HG03378 (cell line): ENCODE measurements at regions not wholly inside any gene's neighbourhood (a gene's known extent, or its start where the extent isn't known, plus 50 kb on each side); places are given as distances from the start of the nearest gene placed in this dataset.
"Not testable (repeated sequence)": the region's sequence is repeated elsewhere in the genome, so short reads cannot be mapped to it uniquely, and the experiment has no call there.

Source experiments
- ATAC-seq: cut with Tn5 transposase; IDR thresholded peaks from one replicate; pipeline ENCODE4 v1.9.1; 2021; ENCODE audit warnings: mild to moderate bottlenecking, moderate library complexity; ENCODE audit not compliant: unreplicated experiment

DNA sequence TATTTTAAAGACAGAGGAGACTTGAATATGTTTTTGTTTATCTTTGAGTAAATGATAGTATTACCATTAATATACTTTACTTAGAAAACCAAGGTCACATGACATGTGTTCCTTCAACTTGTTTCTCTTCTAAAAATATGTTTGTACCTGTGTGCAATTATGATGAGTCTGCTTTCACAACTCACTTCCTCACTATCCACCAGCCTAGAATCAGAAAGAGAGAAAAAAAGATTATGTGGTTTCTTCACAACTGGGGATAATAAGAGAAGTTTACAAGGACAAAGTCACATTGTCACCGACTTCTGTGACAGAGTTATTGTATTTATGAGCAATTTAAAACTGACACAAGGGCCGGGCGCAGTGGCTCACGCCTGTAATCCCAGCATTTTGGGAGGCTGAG is 1112.1 kb downstream of the RPA4 start:
- no peak for ATAC-seq

DNA sequence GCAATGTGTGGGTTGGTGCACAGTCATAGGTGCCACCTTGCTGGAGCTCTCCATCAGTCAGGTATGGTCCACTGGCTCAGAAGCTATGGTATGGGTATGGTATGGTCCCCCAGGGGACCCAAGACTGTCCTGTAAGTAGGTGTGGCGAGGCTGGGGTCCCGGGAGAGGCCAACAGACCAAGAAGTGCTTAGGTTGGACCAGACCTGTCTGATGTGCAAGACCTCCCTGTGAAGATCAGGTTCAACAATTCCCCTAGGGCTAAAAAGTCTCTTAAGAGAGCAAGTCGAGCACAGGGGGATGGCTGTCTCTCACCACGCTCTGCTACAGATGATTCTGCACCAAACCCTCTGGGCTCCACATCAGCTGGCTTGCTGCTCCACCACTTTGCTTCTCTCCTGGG is 1145.0 kb downstream of the RPA4 start:
- ATAC-seq = no peak

DNA sequence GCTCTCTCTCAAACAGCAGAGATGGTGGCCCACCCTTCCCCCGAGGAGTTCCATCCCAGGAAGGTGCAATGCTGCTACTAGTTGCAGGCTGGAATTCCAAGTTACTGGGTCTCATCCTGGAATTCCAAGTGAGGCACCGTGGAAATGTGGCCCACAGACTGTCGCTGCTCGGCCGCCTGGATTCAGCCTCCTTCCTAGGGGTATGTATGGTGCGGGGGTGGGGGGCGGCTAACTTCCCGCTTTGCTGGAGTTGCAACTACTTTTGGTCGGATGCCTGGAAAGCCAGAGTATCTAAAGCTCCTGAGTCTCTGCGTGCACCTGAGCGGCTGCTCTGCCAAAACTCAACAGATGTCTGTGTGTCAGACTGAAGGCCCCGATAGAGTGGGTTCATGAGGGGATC is 1146.2 kb downstream of the RPA4 start:
- no peak for ATAC-seq

DNA sequence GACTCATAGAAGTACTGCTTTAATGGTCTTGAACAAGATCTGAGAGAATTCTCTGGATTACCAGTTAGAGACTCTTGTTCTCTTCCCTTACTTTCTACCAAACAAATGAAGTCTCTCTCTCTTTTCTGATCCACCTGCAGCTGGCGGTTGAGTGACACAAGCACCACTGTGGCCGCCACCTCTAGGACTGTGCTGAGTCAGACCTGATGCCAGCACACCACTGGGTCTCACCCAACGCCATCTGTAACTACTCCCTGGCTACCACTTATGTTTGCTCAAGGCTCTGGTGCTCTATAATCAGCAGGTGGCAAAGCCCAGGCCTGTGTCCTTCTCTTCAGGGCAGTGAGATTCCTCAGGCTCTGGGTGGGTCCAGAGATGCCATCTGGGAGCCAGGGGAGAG is 1173.5 kb downstream of the RPA4 start:
- ATAC-seq = no peak

DNA sequence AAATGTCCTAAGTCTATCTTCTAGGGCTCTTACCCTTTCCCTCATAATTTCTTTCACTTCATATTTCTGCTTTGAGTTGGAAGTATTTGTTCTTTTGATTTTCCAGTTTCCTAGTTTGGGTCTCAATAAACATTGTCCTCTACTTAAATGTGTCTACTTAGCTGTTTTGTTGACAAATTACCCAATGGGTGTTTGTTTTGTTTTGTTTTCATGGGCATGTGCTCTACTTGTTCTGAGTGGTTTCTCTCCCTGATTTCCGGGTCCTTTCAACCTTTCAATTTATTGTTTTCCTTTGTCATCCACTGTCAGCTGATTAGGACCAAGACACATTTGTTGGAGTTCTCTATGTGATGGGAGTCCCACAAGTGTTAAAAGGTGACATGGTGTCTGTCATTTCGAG is 1181.4 kb downstream of the RPA4 start:
- no peak for ATAC-seq

DNA sequence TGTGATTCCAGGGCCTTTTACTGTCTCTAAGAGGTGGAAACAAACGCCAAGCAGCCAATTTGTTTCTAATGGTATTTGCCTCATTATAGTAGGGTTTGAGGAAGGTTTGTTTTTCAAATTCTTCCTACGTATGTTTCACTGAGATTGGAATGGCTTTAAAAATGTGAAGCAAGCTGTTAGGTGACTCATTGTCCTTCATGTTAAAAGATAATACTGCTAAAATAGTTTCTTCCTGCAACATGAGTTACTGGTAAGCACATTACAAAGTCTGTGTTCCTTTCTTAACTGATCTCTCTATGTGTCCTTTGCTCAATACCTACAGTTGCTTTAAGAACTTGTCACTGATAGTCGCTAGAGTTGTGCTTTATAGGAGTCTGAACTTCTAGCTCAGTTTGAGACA is 1183.9 kb downstream of the RPA4 start:
- no peak for ATAC-seq

DNA sequence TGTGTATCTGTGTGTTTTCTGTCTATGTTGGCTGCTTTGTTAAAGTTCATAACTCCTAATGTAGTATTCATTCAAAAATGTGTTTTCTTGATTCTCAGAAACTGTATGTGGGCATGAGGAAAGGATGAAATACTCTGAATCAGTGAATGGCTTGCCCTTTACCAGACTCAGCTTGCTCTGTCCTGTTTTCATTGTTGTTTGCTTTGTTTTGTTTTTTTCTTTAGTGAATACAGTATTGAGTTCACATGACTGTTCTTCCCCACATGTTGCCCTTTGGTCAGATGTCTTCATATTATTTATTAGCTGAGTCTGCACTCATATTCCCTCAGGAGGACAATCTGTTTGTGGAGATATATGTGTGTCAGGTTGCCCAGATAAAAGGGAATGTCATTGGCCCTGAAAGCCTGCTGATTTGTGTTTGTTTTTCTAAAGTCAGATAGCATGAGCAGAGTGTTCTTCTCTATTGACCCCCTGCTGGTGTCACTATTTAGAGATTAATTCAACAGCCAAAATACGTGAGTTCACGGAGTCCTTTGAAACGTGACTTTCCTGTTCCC is 1184.4 kb downstream of the RPA4 start:
- no peak for ATAC-seq

DNA sequence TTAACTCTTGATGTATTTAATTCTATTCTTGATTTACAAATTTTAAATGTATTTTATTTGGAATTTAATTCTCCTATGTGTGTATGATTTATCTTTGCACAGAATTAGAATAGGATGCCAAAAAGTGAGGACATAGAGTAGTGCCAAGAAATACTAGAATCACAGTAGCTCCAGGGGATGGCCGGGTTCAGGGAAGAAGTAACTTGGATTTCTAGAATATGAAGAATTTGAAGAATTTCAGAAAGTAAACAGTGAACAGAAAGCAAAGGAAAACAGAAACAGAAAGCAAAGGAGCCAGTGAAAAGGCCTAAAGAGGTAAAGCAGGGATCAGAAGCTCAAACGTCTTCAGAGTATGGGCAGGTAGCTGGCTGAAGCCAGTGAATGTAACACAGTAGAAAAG is 1187.6 kb downstream of the RPA4 start:
- ATAC-seq = no peak

DNA sequence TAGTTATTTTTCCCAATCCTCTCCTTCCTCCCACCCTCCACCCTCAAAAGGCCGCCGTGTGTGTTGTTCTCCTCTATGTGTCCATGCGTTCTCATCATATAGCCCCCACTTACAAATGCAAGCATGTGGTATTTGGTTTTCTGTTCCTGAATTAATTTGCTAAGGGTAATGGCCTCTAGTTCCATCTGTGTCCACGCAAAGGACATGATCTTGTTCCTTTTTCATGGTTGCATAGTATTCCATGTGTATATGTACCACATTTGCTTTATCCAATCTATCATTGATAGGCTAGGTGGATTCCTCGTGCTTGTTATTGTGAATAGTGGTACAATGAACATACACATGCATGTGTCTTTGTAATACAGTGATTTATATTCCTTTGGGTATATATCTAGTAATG is 1193.7 kb downstream of the RPA4 start:
- no peak for ATAC-seq

DNA sequence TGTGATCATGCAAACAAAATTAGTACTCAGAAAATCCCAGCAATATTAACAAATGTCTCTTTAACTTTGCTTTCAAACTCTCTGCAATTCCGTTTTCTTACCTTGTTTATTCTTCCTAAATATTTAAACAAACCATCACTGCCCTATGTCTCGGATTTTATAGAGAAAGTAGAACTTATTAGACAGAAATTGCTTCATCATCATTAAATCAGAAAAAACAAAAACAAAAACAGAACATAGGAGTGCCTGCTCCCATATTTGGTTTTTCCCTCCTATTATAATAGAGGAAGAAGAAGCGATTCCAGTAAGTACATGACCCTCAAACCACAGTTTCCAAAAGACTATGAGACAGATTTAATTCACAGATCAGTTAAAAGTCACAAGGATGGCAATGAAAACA is 1228.0 kb downstream of the RPA4 start:
- ATAC-seq = no peak

DNA sequence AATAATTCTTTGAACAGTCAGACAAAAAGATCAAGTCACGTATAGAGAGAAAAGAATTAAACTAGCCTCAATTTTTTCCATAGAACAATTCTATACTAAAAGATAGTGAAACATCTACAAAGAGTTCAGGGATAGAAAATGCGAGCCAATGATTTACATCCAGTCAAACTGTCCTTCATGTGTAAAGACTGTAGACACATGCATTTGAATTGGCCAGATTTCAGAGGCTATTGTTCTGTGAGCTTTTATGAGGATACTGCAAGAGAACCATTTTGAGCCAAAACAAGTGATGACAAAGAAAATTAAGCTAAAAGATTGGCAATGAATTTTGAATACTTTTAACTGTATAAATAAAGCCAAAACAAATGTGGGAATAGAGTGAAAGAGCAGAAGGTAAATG is 1230.3 kb downstream of the RPA4 start:
- ATAC-seq = no peak

DNA sequence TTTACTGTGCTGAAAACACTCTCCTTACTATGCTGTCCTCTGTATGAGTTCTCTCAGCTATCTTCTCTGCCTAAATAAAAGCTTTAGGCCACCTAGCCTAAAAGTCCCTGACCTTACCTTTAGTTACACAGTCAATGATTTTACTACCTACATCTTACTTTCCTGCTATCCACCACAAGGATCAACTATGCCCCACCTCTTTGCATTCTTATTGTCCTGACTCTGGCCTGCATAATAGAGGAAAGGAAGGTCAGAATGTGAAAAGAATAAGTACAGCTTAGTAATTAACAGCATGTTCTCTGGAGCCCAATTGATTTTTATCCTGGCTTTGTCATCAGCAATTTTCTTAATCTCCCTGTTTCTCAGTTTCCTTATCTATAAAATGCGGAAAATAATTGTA is 1257.8 kb downstream of the RPA4 start:
- no peak for ATAC-seq

DNA sequence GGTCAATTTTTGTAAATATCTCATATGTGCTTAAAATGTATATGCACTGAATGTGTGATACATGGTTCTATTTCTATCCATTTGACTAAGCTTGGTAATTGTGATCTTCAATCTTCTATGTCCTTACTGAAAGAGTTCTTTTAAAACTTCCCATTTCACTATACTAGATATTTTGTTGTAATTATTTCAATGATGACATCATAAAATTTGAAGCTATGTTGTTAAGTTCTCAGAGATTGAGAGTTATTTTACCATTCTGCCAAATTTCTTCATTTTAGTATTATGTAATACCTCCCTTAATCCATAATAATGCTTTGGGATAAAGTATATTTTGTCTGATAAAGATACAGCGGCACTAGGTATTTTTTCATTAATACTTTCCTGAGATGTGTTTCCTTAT is 1307.3 kb downstream of the RPA4 start:
- ATAC-seq = no peak

DNA sequence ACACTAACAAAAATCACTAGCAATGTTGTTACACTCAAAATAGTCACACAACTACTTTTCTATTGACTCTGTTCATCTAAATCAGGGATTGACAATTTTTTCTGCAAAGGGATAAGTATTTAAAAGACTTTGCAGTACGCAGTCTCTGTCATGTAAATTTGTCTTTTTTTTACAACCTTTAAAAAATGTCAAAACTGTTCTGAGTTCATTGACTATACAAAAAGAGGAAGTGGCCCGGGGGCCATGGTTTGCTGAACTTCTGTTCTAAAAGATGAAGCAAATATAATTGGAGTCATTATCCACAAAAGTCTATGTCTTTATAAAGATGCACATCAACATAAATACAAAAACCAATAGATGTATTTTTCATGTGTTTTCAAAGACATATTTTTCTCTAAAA is 1310.3 kb downstream of the RPA4 start:
- ATAC-seq = no peak

DNA sequence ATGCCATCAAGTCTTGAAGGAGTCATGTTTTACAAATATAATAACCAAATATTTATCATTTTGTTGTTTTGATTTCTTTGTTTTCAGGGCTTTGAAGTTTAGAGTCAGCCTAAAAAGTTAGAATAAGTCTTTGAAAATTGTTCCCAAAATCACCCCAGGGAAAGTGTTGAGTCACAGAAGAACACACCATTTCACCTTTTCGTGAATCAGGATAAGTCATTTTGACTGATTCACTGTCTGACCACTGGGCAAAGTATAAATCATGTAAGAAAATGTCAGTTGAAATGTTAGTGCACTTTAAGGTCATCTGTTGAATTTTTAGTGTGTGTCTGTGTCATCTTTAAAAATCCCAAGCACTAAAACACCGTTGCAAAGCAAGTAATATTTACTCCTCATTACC is 1320.1 kb downstream of the RPA4 start:
- ATAC-seq = no peak

DNA sequence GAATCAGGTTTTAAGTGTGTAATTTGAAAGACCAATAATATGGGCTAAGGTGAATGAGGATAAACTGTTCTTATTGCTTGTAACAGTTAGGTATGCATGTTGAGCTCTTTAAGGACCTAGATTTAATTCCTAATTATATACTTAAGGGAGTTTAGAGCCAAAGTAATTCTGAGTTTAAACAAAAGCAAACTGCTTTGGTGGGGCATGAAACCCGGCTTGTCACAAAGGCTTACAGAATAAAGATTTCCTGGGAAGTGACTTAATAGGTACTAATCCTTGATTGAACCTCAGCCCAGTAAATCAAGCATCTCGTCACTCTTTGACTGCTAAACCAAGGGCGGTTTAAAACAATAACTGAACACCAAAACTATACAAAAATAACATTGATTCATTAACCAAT is 1324.2 kb downstream of the RPA4 start:
- ATAC-seq = no peak

DNA sequence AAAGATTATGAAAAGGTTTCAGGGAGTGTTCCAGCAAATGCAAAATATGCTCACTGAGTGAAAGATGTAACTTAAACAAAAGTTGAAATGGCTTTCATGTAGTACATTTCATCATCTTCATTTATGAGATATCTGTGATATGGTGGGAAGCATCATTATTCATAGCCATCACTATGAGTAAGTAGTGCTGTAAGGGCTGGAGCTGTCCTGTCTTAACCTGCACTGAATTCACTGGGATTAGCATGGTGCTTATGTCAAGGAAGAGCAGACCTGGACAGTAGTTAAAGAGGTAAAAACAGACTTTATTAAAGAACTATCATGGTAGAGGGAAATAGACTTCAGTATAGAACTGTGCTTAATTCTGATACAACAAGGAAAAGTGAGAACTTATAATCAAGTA is 1347.3 kb downstream of the RPA4 start:
- no peak for ATAC-seq

DNA sequence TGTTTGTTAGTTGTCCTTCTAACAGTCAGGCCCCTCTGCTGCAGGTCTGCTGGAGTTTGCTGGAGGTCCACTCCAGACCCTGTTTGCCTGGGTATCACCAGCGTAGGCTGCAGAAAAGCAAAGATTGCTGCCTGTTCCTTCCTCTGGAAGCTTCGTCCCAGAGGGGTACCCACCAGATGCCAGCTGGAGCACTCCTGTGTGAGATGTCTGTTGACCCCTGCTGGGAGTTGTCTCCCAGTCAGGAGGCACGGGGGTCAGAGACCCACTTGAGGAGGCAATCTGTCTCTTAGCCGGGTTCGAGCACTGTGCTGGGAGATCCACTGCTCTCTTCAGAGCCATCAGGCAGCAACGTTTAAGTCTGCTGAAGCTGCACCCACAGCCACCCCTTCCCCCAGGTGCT is 1356.4 kb downstream of the RPA4 start:
- ATAC-seq = not testable (repeated sequence)

DNA sequence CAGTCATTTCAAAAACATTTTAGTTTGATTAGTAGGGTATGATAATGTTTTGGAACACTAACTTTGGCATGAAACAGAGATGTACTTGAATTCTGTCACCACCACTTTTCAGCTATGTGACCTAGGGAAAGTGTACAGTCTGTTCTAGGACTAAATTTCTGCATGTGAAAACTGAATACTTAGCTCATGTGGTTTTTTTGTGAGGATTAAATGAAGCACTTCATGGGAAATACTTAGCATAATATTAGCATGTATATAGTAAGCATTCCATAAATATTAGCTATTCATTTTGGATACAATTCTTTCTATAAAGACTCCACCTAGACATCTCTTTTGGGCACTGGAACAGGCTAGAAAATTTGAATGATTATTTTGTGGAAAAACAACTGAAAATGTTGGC is 1379.4 kb downstream of the RPA4 start:
- no peak for ATAC-seq

DNA sequence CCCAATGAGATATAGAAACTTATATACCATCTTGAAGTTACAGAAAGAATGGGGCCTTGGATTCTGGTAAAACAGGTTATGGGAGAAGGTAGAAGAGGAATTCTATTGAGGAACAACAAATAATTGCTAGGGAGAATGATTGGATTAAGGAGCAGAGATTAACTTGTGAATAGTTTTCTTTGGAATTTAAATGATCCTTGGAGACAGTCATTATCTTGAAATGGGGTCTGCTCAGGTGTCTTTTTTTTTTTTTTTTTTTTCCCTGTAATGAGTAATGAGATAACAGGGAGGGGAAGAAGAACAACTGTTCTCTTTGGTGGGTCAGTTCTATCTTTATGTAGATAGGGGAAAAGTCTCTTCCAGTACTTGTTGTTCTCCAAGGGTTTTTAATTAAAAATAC is 1406.0 kb downstream of the RPA4 start:
- ATAC-seq = no peak

DNA sequence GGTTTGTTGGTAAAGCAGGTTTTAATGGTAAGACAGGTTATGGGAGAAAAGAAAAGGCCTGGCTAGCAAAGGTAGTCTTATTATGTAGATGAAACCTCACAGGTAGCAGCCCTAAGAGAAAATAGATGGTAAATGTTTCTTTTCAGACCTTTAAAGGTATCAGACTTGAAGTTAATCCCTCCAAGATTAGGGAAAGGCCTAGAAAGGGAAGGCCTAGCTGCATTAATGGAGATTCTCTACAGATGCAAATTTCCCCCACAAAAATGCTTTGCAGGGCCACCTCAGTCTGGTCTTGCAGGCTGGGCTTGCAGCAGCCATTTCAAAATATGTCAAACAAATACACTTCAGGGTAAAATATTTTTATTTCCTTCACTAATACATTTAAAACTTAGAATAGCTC is 1410.6 kb downstream of the RPA4 start:
- no peak for ATAC-seq

DNA sequence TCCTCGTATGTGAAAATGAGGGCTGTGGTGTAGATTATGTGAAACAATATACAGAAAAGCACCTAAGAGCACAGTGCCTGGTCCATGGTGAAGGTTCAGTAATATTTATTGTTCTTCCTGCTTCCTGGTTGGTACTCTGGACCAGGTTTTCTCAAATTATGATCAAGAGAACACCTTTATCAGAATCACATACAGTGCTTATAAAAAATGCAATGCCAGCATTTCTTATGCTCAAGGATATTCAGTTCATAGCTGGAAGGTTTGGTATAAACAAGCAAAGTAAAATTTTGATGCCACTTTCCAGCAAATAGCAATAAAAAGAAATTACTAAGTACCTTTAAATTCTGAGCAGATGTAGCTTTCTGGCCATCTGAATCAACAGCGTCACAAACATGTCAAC is 1412.4 kb downstream of the RPA4 start:
- ATAC-seq = no peak

DNA sequence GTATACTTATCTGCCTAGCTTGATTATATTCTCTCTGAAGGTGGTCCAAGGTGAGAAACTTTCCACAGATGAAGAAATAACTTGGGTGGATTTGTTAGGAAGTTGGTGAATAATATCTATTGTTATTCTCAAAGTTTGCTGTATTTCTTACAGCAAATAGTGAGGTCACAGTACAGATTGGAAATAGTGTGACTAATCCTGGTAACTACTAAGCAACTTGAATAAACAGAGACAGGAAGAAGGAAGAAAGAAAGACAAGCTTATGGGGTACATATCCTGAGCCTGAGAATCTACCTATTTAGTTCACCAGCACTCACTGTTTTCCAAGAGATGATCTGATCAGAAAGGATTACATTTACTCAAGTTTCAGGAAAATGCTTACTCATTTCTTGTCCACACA is 1416.1 kb downstream of the RPA4 start:
- no peak for ATAC-seq

DNA sequence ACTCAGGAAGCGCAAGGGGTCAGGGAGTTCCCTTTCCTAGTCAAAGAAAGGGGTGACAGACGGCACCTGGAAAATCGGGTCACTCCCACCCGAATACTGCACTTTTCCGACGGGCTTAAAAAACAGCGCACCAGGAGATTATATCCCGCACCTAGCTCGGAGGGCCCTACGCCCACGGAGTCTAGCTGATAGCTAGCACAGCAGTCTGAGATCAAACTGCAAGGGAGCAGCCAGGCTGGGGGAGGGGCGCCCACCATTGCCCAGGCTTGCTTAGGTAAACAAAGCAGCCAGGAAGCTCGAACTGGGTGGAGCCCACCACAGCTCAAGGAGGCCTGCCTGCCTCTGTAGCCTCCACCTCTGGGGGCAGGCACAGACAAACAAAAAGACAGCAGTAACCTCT is 1416.8 kb downstream of the RPA4 start:
- ATAC-seq = not testable (repeated sequence)
